Gastroesophageal sphincter (tissue), 3 donors: ENCODE measurements at regions not wholly inside any gene's neighbourhood (a gene's known extent, or its start where the extent isn't known, plus 50 kb on each side); places are given as distances from the start of the nearest gene placed in this dataset.

ENCODE experiments used
- CTCF ChIP-seq, 4 experiments: fragments of 200-600 bp in 2 of 4; fragments of 450-650 bp in 2 of 4; sonication (generic) in 1 of 4; IDR thresholded peaks; one replicate each; pipeline ENCODE4 v1.5.1; 2017 to 2019; ENCODE audit warnings: antibody characterized with exemption in 4 of 4, mild to moderate bottlenecking in 2 of 4, moderate library complexity in 2 of 4
- EP300 ChIP-seq: sonication (generic); formaldehyde crosslinking; IDR thresholded peaks from one replicate; pipeline ENCODE4 v1.6.1; 2017; ENCODE audit warnings: antibody characterized with exemption, mild to moderate bottlenecking
- POLR2A ChIP-seq, 2 donors: fragments of 450-650 bp; IDR thresholded peaks; one replicate each; pipeline ENCODE4 v1.6.1; 2017; ENCODE audit warnings: antibody characterized with exemption in 2 of 2, mild to moderate bottlenecking in 2 of 2, moderate library complexity in 1 of 2
- POLR2AphosphoS5 ChIP-seq: sonication (generic); formaldehyde crosslinking; IDR thresholded peaks from one replicate; pipeline ENCODE4 v1.6.1; 2017; ENCODE audit warnings: antibody characterized with exemption

GRCh38 chr10:76766682-76767081 lies 870.9 kb downstream of the KCNMA1 start:
- TF ChIP-seq POLR2A (IDR thresholded peaks at IDR 0.05) = no peak
- TF ChIP-seq CTCF (IDR thresholded peaks at IDR 0.05) = no peak
- no peak for TF ChIP-seq EP300
- TF ChIP-seq POLR2AphosphoS5 = no peak
